CD4-positive, alpha-beta T cell treated with Interleukin-4 for 1 hour (primary cell): ENCODE measurements at regions not wholly inside any gene's neighbourhood (a gene's known extent, or its start where the extent isn't known, plus 50 kb on each side); places are given as distances from the start of the nearest gene placed in this dataset.

Experiments used
- DNase-seq, 2 donors: peaks; one replicate each; pipeline ENCODE4 v3.0.0-alpha.2; 2020 to 2022

DNA sequence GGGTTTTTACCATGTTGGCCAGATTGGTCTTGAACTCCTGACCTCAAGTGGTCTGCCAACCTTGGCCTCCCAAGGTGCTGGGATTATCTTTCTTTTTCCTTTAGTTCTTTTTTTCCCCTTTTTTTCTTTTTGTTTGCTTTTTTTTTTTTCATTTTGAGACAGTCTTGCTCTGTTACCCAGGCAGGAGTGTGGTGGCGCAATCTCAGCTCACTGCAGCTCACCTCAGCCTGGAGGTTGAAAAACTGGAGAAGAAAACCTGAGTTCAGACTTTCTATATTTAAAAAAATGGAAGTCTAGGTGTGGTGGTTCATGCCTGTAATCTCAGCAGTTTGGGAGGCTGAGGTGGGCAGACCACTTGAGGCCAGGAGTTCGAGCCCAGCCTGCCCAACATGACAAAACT lies 181.1 kb upstream of the HS3ST1 start:
- DNase-seq: no peak

GRCh38 chr4:11608992-11609391 lies 180.3 kb upstream of the HS3ST1 start:
- no peak for DNase-seq

DNA sequence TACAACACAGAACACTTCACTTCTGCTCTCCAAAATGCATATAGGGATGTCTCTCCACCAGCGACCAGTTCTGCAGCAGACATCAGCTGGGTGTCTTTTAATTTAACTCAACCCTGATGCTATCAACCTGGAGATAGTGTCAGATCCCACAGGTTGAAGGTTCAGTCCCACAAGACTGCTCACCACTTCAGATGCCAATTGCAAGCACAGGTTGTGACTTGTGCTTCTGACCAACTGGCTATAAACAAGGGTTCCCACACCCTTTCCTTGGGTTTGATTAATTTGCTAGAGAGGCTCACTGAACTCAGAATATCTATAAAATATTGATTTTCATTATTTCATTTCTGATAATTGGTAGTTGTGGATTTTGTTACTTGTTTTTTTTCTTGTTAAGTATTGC lies 177.4 kb upstream of the HS3ST1 start:
- no peak for DNase-seq

DNA sequence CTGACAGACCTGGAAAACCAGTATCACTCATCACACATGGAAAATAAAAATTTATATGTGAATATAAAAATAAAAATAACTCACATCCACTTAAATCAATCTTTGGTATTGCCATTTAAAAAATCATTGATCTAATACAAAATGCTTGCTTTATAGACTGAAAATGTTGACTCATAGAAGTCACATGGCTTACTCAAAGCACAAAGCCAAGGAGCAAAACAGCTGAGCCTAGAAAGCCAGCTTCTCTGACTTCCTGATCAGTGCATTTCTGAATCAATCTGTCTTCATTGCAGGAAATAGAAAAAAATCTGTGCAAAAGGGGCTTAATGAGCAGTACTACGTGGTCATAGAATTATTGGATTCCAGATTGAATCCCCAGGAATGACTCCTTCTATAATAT lies 176.9 kb upstream of the HS3ST1 start:
- no peak for DNase-seq

DNA sequence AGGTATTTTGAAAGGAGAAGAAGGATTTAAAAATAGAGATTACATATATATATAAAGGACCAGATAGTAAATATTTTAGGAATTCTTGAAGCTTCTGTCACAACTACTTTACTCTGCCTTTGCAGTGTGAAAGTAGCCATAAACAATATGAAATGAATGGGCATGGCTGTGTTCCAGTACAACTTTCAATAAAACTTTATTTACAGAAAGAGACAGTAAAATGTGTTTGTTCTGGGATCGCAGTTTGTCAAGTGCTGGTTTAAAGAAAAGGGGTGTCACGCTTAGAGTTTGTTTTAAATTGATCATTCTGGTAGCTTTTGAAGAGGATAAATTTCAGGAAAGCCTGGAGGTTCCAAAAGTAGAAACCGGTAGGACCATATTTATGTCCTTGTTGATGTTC lies 176.1 kb upstream of the HS3ST1 start:
- DNase-seq: no peak

DNA sequence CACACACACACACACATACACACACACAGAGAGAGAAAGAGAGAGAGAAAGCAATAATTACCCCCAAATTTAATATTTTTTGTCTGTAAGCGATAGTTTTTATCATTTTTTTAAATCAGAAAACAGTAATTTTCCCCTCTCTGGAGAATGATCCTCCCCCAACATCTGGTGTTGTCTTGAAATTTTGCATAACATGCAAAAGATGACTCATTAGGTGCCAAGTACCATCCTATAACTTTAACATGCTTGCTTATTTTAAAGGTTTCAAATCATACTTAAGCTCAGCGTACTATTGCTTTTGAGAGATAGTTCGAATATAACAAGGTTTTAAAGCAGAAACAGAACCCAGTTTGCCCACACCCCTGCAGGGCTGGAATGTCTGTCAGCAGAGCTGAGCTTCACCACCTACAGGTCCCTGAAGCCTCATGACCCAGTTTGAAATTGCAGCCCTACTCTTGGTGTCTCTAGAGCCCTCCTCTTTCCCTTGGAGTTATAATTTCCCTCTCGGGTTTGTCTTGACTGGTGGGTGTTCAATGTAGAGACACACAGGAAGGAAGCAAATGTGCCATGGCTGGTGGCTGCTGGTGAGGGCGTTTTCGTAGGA lies 175.0 kb upstream of the HS3ST1 start:
- DNase-seq: no peak

DNA sequence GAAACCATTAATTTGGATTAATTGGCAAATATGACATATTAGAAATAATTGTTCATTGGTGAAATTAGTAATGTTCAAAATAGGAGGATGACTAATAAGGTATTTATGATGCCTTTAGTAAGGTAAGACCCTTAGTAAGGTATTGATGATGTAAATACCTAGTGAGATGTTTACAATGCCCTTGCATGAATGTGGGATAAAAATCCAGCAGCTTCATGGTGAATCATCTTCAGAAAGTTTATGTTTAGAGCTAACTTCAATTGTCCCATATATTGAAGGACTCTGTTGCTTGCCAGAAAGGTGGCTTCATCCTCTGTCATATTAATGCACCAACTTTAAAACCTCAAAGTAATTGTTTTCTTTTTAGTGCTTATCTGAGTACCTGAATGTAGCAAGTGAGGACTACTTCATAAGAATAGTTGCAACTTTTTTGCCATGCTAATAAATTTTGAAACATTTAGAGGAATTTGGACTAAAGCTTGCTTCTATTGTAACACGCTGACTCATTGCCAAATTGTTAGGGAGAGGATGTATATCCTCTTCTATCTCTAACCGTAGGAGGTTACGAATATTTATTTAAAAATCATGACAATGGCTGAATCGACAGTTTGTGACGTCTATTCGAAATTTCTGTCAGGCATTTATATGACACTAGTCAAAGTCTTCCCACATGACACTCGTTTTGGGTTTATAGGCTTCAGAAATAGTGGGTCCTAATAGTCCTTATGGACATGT lies 174.1 kb upstream of the HS3ST1 start:
- DNase-seq: no peak

GRCh38 chr4:11599064-11599463 lies 170.4 kb upstream of the HS3ST1 start:
- no peak for DNase-seq

- no peak for DNase-seq
Observed at GRCh38 chr4:11598591-11598990, 169.9 kb upstream of the HS3ST1 start.

- DNase-seq: no peak
Observed at GRCh38 chr4:11597506-11597905, 168.8 kb upstream of the HS3ST1 start.

- DNase-seq: no peak
Observed at GRCh38 chr4:11596989-11597388, 168.3 kb upstream of the HS3ST1 start.

GRCh38 chr4:11593576-11594116 lies 165.0 kb upstream of the HS3ST1 start:
- no peak for DNase-seq

- no peak for DNase-seq
Observed at GRCh38 chr4:11592276-11592675, 163.6 kb upstream of the HS3ST1 start.

DNA sequence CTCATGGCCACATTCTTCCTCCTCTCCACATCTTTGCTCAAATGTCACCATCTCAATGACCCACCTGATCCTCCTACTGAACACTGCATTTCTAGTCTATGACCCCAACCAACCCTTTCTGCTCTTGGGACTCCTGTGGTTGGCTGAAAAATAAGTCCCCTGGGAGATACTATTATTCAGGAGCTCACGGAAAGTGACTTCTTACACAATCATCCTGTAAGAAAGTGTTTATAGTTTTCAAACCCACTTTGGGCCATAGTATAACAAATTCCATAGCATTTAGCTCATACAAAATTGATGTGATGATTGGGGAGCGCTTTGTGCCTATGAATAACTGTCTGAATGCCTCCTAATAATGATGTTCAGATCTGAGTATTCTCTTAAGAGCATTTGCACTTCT lies 161.4 kb upstream of the HS3ST1 start:
- no peak for DNase-seq

DNA sequence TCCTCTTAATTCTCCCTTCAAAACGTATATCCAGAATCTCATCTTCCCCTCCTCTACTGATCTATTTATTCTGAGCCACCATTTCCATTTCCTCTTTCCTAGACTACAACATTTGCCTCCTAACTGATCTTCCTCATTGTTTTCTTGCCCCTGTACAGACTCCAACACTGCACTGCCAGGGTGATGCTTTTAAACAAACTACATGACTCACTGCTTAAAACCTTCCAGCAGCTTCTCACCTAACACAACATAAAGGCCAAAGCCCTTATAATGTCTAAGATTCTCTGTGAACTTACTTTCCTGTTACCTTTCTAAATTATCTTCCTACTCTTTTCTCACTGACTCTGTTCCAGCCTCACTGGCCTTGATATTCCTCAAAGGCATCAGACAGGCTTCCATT lies 161.0 kb upstream of the HS3ST1 start:
- no peak for DNase-seq

DNA sequence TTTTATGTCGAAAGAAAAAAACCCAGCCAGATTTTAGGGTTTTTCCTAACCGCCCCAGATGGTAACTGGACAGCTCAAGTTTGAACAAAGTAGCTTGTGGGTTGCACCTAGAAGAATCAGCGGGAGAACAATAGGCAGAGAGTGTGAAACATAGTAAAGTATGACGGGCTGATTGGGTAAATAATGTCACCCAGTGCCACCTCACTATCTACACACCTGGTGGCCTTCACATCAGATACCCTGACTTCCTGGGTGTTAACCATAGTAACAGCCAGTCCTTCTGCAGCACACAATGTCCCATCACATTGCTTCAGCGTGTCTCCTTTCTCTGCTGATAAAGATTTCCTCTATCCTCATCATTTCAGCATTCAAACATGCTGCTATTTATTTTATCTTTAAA lies 159.1 kb upstream of the HS3ST1 start:
- DNase-seq: no peak

DNA sequence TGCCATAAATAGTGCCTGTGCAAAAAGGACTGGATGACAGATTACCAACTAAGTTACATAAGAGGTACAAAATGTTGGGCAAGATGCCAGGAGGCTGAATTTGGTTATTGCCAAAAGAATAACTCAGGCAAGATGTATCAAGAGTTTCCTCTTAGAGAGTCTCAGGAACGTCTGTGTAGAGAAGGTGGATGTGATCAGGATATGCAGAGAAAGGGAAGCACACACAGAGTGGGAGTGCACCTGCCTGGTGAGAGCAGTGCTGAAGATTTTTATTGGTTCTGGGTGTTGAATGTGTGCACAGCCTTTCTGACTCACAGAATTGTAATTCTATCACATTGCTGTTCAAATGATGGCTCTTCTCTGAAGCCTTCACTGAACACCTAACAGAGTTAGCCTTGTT lies 156.8 kb upstream of the HS3ST1 start:
- no peak for DNase-seq

- no peak for DNase-seq
Observed at GRCh38 chr4:11568511-11568910, 139.8 kb upstream of the HS3ST1 start.

- no peak for DNase-seq
Observed at GRCh38 chr4:11566444-11567022, 137.8 kb upstream of the HS3ST1 start.

DNA sequence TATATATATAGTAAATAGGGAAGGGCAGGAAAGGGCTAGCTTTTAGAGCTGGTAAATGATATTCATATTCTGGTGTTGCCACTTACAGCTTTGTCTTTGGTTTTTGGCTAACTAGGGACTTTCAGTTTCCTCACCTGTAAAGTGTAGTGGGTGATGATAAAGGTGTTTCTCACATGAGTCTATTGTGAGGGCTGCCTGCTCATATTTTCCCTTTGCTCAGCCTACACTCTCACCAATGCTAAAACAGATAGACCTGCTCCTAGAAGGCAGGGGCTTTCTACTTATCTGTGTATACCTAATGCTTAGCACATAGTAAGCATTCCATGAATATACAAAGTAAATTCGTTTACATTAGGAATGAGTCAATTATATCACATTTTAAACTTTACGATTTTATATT lies 137.2 kb upstream of the HS3ST1 start:
- DNase-seq: no peak

DNA sequence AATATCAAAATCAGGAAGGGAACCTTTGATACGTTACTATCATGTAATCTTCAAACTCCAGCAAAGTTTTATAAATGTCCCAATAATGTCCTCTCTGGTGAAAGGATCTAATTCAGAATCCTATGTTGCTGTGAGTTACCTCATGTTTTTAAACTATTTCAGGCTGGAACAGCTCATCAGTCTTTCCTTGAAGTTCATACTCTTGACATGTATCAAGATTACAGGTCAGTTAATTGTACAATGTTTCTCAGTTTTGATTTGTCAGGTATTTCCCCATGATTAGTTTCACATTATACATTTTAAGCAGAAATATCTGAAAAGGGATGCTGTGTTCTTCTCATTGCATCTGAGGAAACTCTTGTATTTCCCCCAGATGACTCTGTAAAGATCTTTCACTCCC lies 136.5 kb upstream of the HS3ST1 start:
- DNase-seq: no peak

DNA sequence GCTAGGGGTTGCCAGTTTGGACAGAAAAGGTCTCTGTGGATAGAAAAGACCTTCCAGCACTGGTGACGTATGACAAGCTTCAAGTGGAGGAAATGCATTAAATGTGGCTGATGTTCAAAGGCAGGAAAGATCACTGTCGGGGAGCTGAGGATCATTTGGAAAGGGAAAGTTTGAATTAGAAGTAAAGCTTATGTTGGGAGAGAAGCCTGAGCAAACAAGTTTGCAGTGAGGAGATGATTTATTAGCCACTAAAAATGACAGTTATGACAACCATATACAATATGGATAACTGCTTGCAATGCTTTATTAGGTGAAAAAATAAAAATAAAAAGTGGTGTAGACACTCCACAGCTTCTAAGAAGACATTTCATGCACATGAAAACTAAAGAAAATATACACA lies 135.3 kb upstream of the HS3ST1 start:
- DNase-seq: no peak

- no peak for DNase-seq
Observed at GRCh38 chr4:11549525-11549924, 120.8 kb upstream of the HS3ST1 start.

GRCh38 chr4:11548597-11549082 lies 119.9 kb upstream of the HS3ST1 start:
- no peak for DNase-seq
